HG02885 (cell line): ENCODE measurements at regions not wholly inside any gene's neighbourhood (a gene's known extent, or its start where the extent isn't known, plus 50 kb on each side); places are given as distances from the start of the nearest gene placed in this dataset.
"Not testable (repeated sequence)": the region's sequence is repeated elsewhere in the genome, so short reads cannot be mapped to it uniquely, and the experiment has no call there.

Experiments used
- ATAC-seq: cut with Tn5 transposase; IDR thresholded peaks from one replicate; pipeline ENCODE4 v1.9.1; 2021; ENCODE audit warnings: mild to moderate bottlenecking; ENCODE audit not compliant: unreplicated experiment, poor library complexity

- no peak for ATAC-seq
Measured at GRCh38 chrX:776529-777230, 146.1 kb downstream of the SHOX start.

- ATAC-seq = no peak
Measured at GRCh38 chrX:776061-776460, 145.5 kb downstream of the SHOX start.

- ATAC-seq = no peak
Measured at GRCh38 chrX:774536-774935, 143.9 kb downstream of the SHOX start.

GRCh38 chrX:773292-774025 lies 142.9 kb downstream of the SHOX start:
- ATAC-seq = no peak

- no peak for ATAC-seq
Measured at GRCh38 chrX:771536-771935, 140.9 kb downstream of the SHOX start.

GRCh38 chrX:769796-770195 lies 139.2 kb downstream of the SHOX start:
- ATAC-seq = no peak

- no peak for ATAC-seq
Measured at GRCh38 chrX:768596-768995, 138.0 kb downstream of the SHOX start.

GRCh38 chrX:758917-759316 lies 128.3 kb downstream of the SHOX start:
- no peak for ATAC-seq

- ATAC-seq = no peak
Measured at GRCh38 chrX:750812-751211, 120.2 kb downstream of the SHOX start.

GRCh38 chrX:750263-750662 lies 119.7 kb downstream of the SHOX start:
- no peak for ATAC-seq

GRCh38 chrX:747176-747575 lies 116.6 kb downstream of the SHOX start:
- no peak for ATAC-seq

- no peak for ATAC-seq
Measured at GRCh38 chrX:739611-740010, 109.0 kb downstream of the SHOX start.

- not testable (repeated sequence) for ATAC-seq
Measured at GRCh38 chrX:737021-737420, 106.4 kb downstream of the SHOX start.

- ATAC-seq = no peak
Measured at GRCh38 chrX:734362-734761, 103.8 kb downstream of the SHOX start.

GRCh38 chrX:733961-734360 lies 103.4 kb downstream of the SHOX start:
- no peak for ATAC-seq

- no peak for ATAC-seq
Measured at GRCh38 chrX:729583-730409, 99.2 kb downstream of the SHOX start.

- ATAC-seq = not testable (repeated sequence)
Measured at GRCh38 chrX:729101-729500, 98.5 kb downstream of the SHOX start.

- not testable (repeated sequence) for ATAC-seq
Measured at GRCh38 chrX:728639-729038, 98.0 kb downstream of the SHOX start.

- ATAC-seq = no peak
Measured at GRCh38 chrX:727738-728621, 97.4 kb downstream of the SHOX start.

GRCh38 chrX:725971-726370 lies 95.4 kb downstream of the SHOX start:
- ATAC-seq = no peak
